Central memory CD8-positive, alpha-beta T cell (primary cell): ENCODE measurements at regions not wholly inside any gene's neighbourhood (a gene's known extent, or its start where the extent isn't known, plus 50 kb on each side); places are given as distances from the start of the nearest gene placed in this dataset.
A peak's percentile ranks its signal among the peaks of the same experiment; 100 is the strongest.
"Not testable (repeated sequence)": the region's sequence is repeated elsewhere in the genome, so short reads cannot be mapped to it uniquely, and the experiment has no call there.

Source experiments
- ATAC-seq: fragments of 150-1000 bp; cut with Tn5 transposase; replicated peaks from 2 replicates; pipeline ENCODE4 v1.10.0; 2022; ENCODE audit warnings: mild to moderate bottlenecking, moderate FRiP score, moderate number of reproducible peaks; ENCODE audit not compliant: poor library complexity, severe bottlenecking; ENCODE audit errors: extremely low read depth
- DNase-seq, 2 donors: peaks; one replicate each; pipeline ENCODE4 v3.0.0; 2021; ENCODE audit warnings: low spot score in 2 of 2
- H3K27ac Mint-ChIP-seq: one replicate; pipeline ENCODE4 v1.8.0; 2022; ENCODE audit warnings: low read depth, mild to moderate bottlenecking, moderate library complexity, mixed read lengths
- H3K27me3 Mint-ChIP-seq: one replicate; pipeline ENCODE4 v1.8.0; 2022; ENCODE audit warnings: mixed read lengths
- H3K36me3 Mint-ChIP-seq: one replicate; pipeline ENCODE4 v1.8.0; 2022; ENCODE audit warnings: mild to moderate bottlenecking, moderate library complexity, mixed read lengths; ENCODE audit not compliant: insufficient read depth
- H3K4me1 Mint-ChIP-seq: one replicate; pipeline ENCODE4 v1.8.0; 2022; ENCODE audit warnings: mixed read lengths
- H3K4me3 Mint-ChIP-seq: one replicate; pipeline ENCODE4 v1.8.0; 2022; ENCODE audit warnings: mild to moderate bottlenecking, moderate library complexity, mixed read lengths
- H3K9me3 Mint-ChIP-seq: one replicate; pipeline ENCODE4 v1.8.0; 2022; ENCODE audit warnings: mixed read lengths

DNA sequence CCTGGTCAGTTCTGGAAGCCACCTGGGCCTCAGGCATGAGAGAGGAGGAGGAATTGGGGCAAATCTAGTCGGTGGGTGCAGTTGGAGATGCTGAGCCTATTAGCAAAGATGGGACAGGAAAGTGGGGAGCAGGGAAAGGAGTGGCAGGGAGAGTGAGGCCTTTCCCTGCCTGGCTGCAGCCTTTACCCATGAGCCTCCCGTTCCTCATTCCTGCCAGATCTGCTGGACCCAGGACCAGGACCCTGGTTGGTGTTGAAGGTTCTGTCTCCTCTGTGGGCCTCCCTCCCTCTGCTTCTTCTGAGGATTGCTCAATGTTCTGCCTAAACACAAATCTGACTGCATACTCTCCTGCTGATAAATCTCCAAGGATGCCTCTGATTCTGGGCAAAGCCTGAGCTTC is 64.4 kb upstream of the ZNF337 start:
- not testable (repeated sequence) for H3K4me1 Mint-ChIP-seq, H3K27ac Mint-ChIP-seq, H3K9me3 Mint-ChIP-seq, H3K36me3 Mint-ChIP-seq, H3K4me3 Mint-ChIP-seq, DNase-seq, H3K27me3 Mint-ChIP-seq, ATAC-seq

DNA sequence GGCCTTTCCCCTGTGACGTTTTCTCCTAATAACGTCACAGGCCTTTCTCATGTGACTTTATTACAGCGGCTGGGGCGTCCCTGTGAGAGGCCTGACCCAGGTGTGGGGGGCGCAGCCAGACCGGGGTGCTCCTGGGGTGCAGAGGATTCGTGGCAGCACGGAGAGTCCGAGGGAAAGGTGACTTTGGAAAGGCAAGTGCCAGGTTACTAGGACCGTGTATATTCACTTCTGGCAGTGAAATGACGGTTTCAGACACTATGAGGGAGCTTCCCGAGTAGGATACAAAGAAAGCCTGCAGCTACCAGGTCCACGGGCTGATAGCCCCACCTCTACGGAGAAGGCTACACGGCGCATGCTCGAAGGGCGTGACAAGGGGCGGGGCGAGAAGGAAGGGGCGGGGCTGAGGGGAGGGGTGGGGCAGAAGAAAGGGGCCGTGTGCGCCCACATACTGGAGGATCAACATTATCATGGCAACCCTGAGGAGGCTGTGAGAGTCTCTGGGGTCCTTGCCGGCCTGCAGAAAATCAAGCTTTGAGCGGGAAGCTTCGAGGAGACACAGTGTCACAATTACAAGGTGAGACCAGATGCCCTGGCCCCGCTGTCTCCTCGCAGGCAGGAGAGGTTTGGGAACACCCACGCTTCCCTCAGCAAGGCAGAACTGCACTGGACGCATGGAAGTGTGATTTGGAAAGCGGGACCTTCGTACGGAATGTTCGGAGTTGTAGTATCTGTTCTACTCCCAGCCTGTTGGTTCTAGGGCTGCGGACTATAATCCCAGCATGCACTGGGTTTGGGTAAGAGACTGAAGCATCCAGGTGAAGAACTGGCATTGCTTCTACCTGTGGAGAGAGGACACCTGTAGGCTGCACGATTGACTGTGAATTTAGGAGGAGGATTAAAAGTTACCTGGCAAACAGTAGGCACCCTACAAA is 54.4 kb upstream of the ZNF337 start:
- peak in 1 of 2 donors; percentile 36 for DNase-seq
- peaks cover 17% of the 10 kb centered on the region for H3K4me1 Mint-ChIP-seq
- no peaks in the 10 kb centered on the region for H3K9me3 Mint-ChIP-seq
- H3K4me3 Mint-ChIP-seq: peak overlapping the region; percentile 78
- H3K27ac Mint-ChIP-seq: peak overlapping the region; percentile 83
- H3K36me3 Mint-ChIP-seq: peaks cover 3% of the 10 kb centered on the region
- peak; percentile 75 for ATAC-seq
- H3K27me3 Mint-ChIP-seq: no peaks in the 10 kb centered on the region

DNA sequence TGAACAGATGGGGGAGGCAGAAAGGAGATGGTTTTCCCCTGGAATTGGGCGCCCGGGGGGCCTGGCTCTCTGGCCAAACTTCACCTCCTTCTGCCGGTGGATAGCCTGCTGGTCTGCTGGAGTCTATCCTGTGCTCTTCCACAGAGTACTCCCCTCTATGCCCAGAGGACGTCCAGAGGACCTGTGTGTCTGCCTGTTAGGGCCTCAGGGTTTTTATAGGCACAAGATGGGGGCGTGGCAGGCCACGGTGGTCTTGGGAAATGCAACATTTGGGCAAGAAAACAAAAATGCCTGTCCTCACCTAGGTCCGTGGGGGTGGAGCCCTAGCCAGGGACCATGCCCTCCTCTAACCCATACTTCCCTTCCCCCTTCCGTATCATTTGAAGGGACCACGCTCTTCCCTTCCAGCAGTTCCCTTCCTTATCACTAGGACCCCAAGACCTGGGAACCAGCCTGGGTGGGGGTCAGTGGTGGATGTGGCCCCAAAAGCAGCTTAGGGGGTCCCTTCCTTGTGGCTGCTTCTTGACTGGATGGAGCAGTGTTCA is 53.6 kb upstream of the ZNF337 start:
- ATAC-seq: no peak
- DNase-seq: no peak
- Mint-ChIP-seq H3K4me1 (peaks cover 17% of the 10 kb centered on the region), H3K36me3 (peaks cover 3% of the 10 kb centered on the region), H3K27ac (peak overlapping the region; percentile 83), H3K4me3 (peak overlapping the region; percentile 78), H3K27me3 (no peaks in the 10 kb centered on the region), H3K9me3 (no peaks in the 10 kb centered on the region)

DNA sequence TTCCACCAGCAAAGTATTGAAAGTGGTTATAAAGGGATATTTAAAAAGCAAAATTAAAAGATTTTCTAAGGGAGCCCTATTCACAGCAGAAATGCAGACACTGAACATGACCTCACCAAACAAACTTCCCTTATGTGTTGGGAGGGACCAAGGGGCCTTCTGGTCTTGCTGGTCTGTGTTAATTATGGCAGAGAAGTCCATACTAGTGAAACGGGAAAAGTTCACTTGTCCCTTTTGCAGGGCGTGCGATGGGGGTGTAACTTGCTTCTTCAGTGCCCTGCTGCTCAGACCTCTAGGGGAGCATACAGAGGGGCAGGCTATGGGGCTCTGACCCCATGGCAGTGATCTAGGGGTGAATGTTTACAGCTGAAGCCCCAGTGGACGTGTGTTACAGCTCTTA is 53.0 kb upstream of the ZNF337 start:
- DNase-seq (no peak), ATAC-seq (no peak)
- H3K27ac Mint-ChIP-seq: no peak overlapping the region
- no peaks in the 10 kb centered on the region for H3K9me3 Mint-ChIP-seq
- H3K4me1 Mint-ChIP-seq: peaks cover 17% of the 10 kb centered on the region
- peaks cover 3% of the 10 kb centered on the region for H3K36me3 Mint-ChIP-seq
- H3K4me3 Mint-ChIP-seq: peak overlapping the region; percentile 78
- no peaks in the 10 kb centered on the region for H3K27me3 Mint-ChIP-seq
